ENCODE measurements at regions not wholly inside any gene's neighbourhood (a gene's known extent, or its start where the extent isn't known, plus 50 kb on each side); places are given as distances from the start of the nearest gene placed in this dataset.

DNA sequence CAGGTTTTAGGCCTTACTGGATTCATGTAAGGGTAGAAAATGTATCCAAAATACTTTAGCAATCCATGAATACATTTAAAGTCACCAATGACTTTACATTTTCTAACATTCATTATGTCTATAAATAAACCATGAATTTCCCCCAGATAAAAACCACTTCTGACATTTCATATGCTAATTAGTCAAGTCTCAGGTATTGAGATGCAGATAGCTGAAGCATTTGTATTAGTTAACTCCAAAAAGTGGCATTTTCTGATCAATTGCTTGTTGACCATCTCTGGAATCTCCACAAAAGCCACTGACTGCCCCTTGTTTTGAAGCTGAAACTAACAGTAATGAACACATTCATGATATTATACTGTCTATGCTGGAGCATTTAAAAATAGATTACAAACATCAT, 68.4 kb upstream of the RAP2B start:
- TF ChIP-seq, protein P1, sequence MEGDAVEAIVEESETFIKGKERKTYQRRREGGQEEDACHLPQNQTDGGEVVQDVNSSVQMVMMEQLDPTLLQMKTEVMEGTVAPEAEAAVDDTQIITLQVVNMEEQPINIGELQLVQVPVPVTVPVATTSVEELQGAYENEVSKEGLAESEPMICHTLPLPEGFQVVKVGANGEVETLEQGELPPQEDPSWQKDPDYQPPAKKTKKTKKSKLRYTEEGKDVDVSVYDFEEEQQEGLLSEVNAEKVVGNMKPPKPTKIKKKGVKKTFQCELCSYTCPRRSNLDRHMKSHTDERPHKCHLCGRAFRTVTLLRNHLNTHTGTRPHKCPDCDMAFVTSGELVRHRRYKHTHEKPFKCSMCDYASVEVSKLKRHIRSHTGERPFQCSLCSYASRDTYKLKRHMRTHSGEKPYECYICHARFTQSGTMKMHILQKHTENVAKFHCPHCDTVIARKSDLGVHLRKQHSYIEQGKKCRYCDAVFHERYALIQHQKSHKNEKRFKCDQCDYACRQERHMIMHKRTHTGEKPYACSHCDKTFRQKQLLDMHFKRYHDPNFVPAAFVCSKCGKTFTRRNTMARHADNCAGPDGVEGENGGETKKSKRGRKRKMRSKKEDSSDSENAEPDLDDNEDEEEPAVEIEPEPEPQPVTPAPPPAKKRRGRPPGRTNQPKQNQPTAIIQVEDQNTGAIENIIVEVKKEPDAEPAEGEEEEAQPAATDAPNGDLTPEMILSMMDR (conservative IDR thresholded peaks at IDR 0.05) = no peak
- TF ChIP-seq ZFX (IDR thresholded peaks at IDR 0.05) = no peak

All from C4-2B (cell line).